ENCODE measurements at regions not wholly inside any gene's neighbourhood (a gene's known extent, or its start where the extent isn't known, plus 50 kb on each side); places are given as distances from the start of the nearest gene placed in this dataset.

- Histone ChIP-seq H3K4me3 (no peak overlapping the region), H3K9me3 (no peaks in the 10 kb centered on the region), H3K36me3 (no peaks in the 10 kb centered on the region), H3K27me3 (no peaks in the 10 kb centered on the region), H3K27ac (no peak overlapping the region), H3K4me1 (peaks cover 2 to 15% of the 10 kb centered on the region in 2 donors)
- DNase-seq (no peak), ATAC-seq (no peak)
- TF ChIP-seq, protein P1, sequence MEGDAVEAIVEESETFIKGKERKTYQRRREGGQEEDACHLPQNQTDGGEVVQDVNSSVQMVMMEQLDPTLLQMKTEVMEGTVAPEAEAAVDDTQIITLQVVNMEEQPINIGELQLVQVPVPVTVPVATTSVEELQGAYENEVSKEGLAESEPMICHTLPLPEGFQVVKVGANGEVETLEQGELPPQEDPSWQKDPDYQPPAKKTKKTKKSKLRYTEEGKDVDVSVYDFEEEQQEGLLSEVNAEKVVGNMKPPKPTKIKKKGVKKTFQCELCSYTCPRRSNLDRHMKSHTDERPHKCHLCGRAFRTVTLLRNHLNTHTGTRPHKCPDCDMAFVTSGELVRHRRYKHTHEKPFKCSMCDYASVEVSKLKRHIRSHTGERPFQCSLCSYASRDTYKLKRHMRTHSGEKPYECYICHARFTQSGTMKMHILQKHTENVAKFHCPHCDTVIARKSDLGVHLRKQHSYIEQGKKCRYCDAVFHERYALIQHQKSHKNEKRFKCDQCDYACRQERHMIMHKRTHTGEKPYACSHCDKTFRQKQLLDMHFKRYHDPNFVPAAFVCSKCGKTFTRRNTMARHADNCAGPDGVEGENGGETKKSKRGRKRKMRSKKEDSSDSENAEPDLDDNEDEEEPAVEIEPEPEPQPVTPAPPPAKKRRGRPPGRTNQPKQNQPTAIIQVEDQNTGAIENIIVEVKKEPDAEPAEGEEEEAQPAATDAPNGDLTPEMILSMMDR (IDR thresholded peaks at IDR 0.05), result no peak
- intact Hi-C loops (cut with DNase I), result loop anchor here in 1 of 2 donors (10.0 kb wide), 2 partner anchors 293 to 543 kb away; no protein-coding TSS in a partner anchor
Observed at GRCh38 chr2:42941633-42942176, 149.3 kb upstream of the HAAO start.

- Histone ChIP-seq H3K4me1 (peaks cover 0 to 15% of the 10 kb centered on the region in 2 donors), H3K9me3 (no peaks in the 10 kb centered on the region), H3K4me3 (no peak overlapping the region), H3K36me3 (no peaks in the 10 kb centered on the region), H3K27ac (peak overlapping the region in 1 of 2 donors; percentile 13), H3K27me3 (no peaks in the 10 kb centered on the region)
- intact Hi-C loops (cut with DNase I), result loop anchor here in 1 of 2 donors (10.0 kb wide), 2 partner anchors 295 to 545 kb away; no protein-coding TSS in a partner anchor
- ATAC-seq, result no peak
- TF ChIP-seq, protein P1 (IDR thresholded peaks at IDR 0.05), result no peak
- no peak for DNase-seq
Observed at GRCh38 chr2:42939411-42940206, 147.2 kb upstream of the HAAO start.

GRCh38 chr2:42938671-42939370 is 146.4 kb upstream of the HAAO start:
- TF ChIP-seq, protein P1 (IDR thresholded peaks at IDR 0.05), result no peak
- no peaks in the 10 kb centered on the region for H3K9me3 ChIP-seq
- H3K27ac ChIP-seq, result peak overlapping the region in 1 of 2 donors; percentile 13
- ATAC-seq (no peak), DNase-seq (no peak)
- peaks cover 2 to 15% of the 10 kb centered on the region in 2 donors for H3K4me1 ChIP-seq
- H3K4me3 ChIP-seq, result no peak overlapping the region
- H3K27me3 ChIP-seq, result no peaks in the 10 kb centered on the region
- H3K36me3 ChIP-seq, result no peaks in the 10 kb centered on the region
- intact Hi-C loops (cut with DNase I), result no loop called here

- H3K36me3 ChIP-seq, result no peaks in the 10 kb centered on the region
- no peak overlapping the region for H3K4me3 ChIP-seq
- TF ChIP-seq, protein P1 (IDR thresholded peaks at IDR 0.05), result no peak
- H3K27ac ChIP-seq, result peak overlapping the region in 1 of 2 donors; percentile 28
- intact Hi-C loops (cut with DNase I), result no loop called here
- no peaks in the 10 kb centered on the region for H3K9me3 ChIP-seq
- no peaks in the 10 kb centered on the region for H3K27me3 ChIP-seq
- ATAC-seq (no peak), DNase-seq (no peak)
- peaks cover 3 to 13% of the 10 kb centered on the region in 2 donors for H3K4me1 ChIP-seq
Observed at GRCh38 chr2:42937171-42937875, 144.9 kb upstream of the HAAO start.
